ENCODE measurements at regions not wholly inside any gene's neighbourhood (a gene's known extent, or its start where the extent isn't known, plus 50 kb on each side); places are given as distances from the start of the nearest gene placed in this dataset.
A peak's percentile ranks its signal among the peaks of the same experiment; 100 is the strongest.

DNA sequence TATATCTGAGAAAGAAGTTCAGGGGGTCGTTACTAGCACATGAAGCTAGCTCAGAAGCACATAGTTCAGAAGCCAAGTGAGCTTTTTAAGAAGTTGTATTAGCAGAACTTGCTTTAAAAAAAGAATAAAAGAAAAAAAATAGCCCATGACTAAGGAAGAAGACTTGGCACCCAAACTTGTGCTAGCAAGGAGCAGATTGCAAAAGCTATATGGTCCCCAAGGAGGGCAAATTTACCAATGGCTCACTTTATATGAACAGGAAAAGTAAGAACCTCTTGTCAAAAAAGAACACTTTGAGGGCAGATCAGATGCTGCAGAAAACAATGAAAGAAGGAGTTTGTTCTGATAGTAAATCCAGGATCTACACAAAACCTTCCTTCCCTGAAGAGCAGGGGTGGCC is 486.5 kb upstream of the ACVR2A start:
- no peaks in the 10 kb centered on the region for H3K36me3 Mint-ChIP-seq (ENCODE audit: insufficient read depth)
- peaks cover 3% of the 10 kb centered on the region for H3K4me1 Mint-ChIP-seq (ENCODE audit: low read depth)
- no peaks in the 10 kb centered on the region for H3K27me3 Mint-ChIP-seq
- TF ChIP-seq, protein P1, sequence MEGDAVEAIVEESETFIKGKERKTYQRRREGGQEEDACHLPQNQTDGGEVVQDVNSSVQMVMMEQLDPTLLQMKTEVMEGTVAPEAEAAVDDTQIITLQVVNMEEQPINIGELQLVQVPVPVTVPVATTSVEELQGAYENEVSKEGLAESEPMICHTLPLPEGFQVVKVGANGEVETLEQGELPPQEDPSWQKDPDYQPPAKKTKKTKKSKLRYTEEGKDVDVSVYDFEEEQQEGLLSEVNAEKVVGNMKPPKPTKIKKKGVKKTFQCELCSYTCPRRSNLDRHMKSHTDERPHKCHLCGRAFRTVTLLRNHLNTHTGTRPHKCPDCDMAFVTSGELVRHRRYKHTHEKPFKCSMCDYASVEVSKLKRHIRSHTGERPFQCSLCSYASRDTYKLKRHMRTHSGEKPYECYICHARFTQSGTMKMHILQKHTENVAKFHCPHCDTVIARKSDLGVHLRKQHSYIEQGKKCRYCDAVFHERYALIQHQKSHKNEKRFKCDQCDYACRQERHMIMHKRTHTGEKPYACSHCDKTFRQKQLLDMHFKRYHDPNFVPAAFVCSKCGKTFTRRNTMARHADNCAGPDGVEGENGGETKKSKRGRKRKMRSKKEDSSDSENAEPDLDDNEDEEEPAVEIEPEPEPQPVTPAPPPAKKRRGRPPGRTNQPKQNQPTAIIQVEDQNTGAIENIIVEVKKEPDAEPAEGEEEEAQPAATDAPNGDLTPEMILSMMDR (IDR thresholded peaks at IDR 0.05; ENCODE audit: unreplicated experiment), result no peak
- no peak for DNase-seq (ENCODE audit: low spot score, unreplicated experiment)
- H3K4me3 Mint-ChIP-seq (ENCODE audit: low read depth), result no peak overlapping the region
- no peak overlapping the region for H3K27ac Mint-ChIP-seq
- no peaks in the 10 kb centered on the region for H3K9me3 Mint-ChIP-seq (ENCODE audit: low read depth)

DNA sequence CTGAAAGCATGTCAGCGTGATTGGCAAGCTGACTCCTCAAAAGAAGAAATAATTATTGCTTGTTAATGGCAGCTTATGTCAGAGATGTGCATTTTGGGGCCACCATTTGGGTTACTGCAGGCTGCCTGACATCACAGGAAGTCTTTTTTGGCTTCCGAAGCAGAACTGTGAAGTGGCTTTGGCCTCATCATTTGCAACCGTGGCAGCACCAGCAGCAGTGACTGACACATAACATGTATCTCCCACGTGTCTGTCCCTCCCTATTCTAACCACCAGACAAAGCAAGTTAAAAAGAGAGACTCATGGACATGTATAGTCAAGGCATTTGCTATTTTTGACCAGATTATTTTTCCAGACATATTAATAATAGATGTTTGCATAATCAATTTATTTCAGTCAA is 488.7 kb upstream of the ACVR2A start:
- no peaks in the 10 kb centered on the region for H3K9me3 Mint-ChIP-seq (ENCODE audit: low read depth)
- no peaks in the 10 kb centered on the region for H3K27me3 Mint-ChIP-seq
- H3K4me3 Mint-ChIP-seq (ENCODE audit: low read depth), result no peak overlapping the region
- no peaks in the 10 kb centered on the region for H3K36me3 Mint-ChIP-seq (ENCODE audit: insufficient read depth)
- H3K27ac Mint-ChIP-seq, result no peak overlapping the region
- H3K4me1 Mint-ChIP-seq (ENCODE audit: low read depth), result peaks cover 3% of the 10 kb centered on the region
- TF ChIP-seq, protein P1 (IDR thresholded peaks at IDR 0.05; ENCODE audit: unreplicated experiment), result no peak
- no peak for DNase-seq (ENCODE audit: low spot score, unreplicated experiment)

DNA sequence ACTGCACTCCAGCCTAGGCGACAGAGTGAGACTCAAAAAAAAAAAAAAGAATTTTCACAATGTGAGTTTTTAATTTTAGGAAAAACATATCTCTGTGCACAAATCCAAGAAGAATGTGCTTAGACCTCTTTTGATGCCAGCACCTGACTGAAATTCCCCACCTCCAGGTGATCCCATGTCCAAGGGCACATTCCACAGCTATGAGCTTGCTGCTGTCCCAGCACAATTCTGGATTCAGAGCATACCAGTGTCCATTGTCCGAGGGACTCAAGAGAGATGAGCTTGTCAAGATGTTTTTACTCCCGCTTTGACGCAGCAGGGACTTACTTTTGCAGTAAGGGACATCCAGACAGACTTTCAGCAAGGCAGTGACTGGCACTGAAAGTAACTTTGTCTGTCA is 489.1 kb upstream of the ACVR2A start:
- Mint-ChIP-seq H3K4me1 (ENCODE audit: low read depth) (peaks cover 5% of the 10 kb centered on the region), H3K27me3 (no peaks in the 10 kb centered on the region), H3K4me3 (ENCODE audit: low read depth) (no peak overlapping the region), H3K9me3 (ENCODE audit: low read depth) (no peaks in the 10 kb centered on the region), H3K27ac (peak overlapping the region; percentile 62), H3K36me3 (ENCODE audit: insufficient read depth) (no peaks in the 10 kb centered on the region)
- no peak for DNase-seq (ENCODE audit: low spot score, unreplicated experiment)
- TF ChIP-seq, protein P1 (IDR thresholded peaks at IDR 0.05; ENCODE audit: unreplicated experiment), result no peak

DNA sequence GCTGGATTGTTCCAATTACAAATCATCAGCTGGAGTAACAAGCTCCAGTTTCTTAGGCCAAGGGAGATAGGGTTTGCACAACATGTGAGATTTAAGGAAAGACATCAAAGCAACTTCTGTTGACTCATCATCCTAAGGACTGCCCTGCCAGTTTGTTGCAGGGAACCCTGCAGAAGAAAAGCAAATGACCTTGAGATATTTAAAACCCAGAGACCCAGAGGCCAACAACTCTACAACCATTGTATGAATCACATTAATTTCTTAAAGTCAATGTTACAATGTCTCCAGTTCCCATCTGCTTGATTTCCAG is 491.8 kb upstream of the ACVR2A start:
- no peaks in the 10 kb centered on the region for H3K36me3 Mint-ChIP-seq (ENCODE audit: insufficient read depth)
- H3K4me1 Mint-ChIP-seq (ENCODE audit: low read depth), result peaks cover 16% of the 10 kb centered on the region
- no peak for DNase-seq (ENCODE audit: low spot score, unreplicated experiment)
- no peaks in the 10 kb centered on the region for H3K27me3 Mint-ChIP-seq
- no peaks in the 10 kb centered on the region for H3K9me3 Mint-ChIP-seq (ENCODE audit: low read depth)
- no peak overlapping the region for H3K27ac Mint-ChIP-seq
- H3K4me3 Mint-ChIP-seq (ENCODE audit: low read depth), result no peak overlapping the region
- TF ChIP-seq, protein P1 (IDR thresholded peaks at IDR 0.05; ENCODE audit: unreplicated experiment), result no peak

DNA sequence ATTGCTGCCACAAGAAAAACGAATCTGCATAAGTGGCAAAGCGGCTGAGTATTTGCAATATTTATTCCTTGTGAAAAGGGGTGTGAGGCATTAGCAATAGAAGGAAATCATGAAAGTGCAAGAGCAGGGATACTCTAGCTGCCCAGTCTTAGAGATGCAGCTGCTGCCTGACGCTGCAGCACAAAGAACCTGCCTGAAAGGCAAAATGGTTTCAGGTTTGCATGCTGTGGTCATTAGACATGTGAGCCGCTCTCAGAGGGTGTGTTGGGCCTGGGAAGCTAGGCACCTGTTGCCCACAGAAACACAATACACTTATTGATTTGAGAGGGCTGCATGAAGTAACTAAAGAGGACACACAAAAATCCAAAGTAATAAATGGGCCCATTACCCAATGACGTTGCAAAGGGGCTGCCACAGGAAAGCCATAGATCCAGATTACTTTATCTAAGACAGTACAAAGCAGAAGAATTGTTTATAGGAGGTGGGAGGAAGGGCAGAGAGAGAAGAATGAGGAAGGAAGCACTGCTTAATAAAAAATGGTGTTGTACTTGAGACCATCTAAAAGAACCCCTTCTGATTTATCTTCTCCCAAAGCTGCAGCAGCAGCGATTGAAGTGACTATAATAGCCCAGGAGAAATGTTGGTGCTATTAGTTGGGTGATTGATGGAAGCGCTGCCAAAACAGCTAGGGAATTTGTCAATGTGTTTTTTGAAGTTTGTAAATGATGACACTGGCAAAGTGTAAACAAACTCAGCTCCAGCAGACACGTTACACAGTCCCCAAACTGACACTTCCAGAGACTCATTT is 492.4 kb upstream of the ACVR2A start:
- no peaks in the 10 kb centered on the region for H3K27me3 Mint-ChIP-seq
- DNase-seq (ENCODE audit: low spot score, unreplicated experiment), result peak; percentile 52
- TF ChIP-seq, protein P1 (IDR thresholded peaks at IDR 0.05; ENCODE audit: unreplicated experiment), result no peak
- no peak overlapping the region for H3K4me3 Mint-ChIP-seq (ENCODE audit: low read depth)
- peaks cover 16% of the 10 kb centered on the region for H3K4me1 Mint-ChIP-seq (ENCODE audit: low read depth)
- H3K9me3 Mint-ChIP-seq (ENCODE audit: low read depth), result no peaks in the 10 kb centered on the region
- no peak overlapping the region for H3K27ac Mint-ChIP-seq
- no peaks in the 10 kb centered on the region for H3K36me3 Mint-ChIP-seq (ENCODE audit: insufficient read depth)

All from progenitor cell of endocrine pancreas (in vitro differentiated cells).